ENCODE measurements at regions not wholly inside any gene's neighbourhood (a gene's known extent, or its start where the extent isn't known, plus 50 kb on each side); places are given as distances from the start of the nearest gene placed in this dataset.

DNA sequence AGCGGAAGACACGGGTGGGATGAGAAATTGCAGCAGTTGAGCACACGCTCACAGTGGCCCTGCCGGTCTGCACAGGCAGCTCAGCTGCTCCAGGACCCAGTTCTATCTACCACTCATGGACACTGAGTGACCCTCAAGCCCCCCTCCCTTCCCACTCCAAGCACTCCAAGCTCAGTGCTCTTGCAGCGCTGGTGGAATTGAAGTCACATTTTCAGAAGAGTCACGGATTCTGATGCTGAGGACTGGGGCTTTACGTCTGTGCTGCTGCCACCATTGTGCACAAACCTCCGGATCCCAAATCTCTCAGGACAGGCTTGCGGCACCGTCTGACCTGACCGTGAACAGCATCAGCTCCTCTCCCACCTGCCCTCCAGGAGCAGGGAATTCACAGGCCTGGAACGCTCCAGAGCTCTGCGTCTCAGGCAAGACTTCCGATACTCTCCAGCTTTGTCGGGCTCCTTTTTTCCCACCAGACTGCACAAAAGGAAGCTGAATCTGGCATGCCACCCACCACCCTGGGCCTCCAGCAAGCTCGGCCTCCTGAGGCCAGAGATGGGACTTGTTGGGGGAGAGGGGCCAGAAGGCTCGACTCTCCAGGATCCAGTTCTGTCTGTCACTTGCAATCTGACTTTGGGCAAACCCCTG is 213.1 kb upstream of the RTL1 start:
- ATAC-seq (ENCODE audit: low read depth in 2 of 2) = no peak
- peaks cover 8 to 19% of the 10 kb centered on the region in 2 donors for H3K36me3 Mint-ChIP-seq
- H3K27ac Mint-ChIP-seq = no peak overlapping the region
- H3K4me3 Mint-ChIP-seq = no peak overlapping the region
- peaks cover 41 to 46% (median 46%) of the 10 kb centered on the region in 3 donors for H3K4me1 Mint-ChIP-seq
- peaks cover 0 to 8% (median 0%) of the 10 kb centered on the region in 7 donors for H3K9me3 Mint-ChIP-seq
- DNase-seq = no peak
- no peaks in the 10 kb centered on the region for H3K27me3 Mint-ChIP-seq

DNA sequence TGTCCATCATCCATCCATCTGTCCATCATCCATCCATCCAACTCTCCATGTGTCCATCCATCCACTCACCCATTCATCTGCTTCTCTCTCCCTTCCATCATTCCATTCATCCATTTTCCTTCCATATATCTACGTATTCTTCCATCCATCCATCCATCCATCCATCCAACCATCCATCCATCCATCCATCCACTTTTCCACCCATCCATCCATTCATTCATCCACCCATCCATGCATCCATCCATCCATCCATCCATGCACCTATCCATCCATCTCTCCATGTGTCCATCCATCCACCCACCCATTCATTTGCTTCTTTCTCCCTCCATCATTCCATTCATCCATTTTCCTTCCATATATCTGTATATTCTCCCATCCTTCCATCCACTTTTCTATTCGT is 214.0 kb upstream of the RTL1 start:
- no peaks in the 10 kb centered on the region for H3K27me3 Mint-ChIP-seq
- DNase-seq = no peak
- no peak for ATAC-seq (ENCODE audit: low read depth in 2 of 2)
- peak overlapping the region in 2 of 6 donors; percentile 6 to 39 for H3K27ac Mint-ChIP-seq
- peaks cover 41 to 53% (median 49%) of the 10 kb centered on the region in 3 donors for H3K4me1 Mint-ChIP-seq
- H3K4me3 Mint-ChIP-seq = peak overlapping the region in 2 of 8 donors; percentile 5 to 21
- peaks cover 0 to 8% (median 0%) of the 10 kb centered on the region in 7 donors for H3K9me3 Mint-ChIP-seq
- H3K36me3 Mint-ChIP-seq = peaks cover 8 to 19% of the 10 kb centered on the region in 2 donors

DNA sequence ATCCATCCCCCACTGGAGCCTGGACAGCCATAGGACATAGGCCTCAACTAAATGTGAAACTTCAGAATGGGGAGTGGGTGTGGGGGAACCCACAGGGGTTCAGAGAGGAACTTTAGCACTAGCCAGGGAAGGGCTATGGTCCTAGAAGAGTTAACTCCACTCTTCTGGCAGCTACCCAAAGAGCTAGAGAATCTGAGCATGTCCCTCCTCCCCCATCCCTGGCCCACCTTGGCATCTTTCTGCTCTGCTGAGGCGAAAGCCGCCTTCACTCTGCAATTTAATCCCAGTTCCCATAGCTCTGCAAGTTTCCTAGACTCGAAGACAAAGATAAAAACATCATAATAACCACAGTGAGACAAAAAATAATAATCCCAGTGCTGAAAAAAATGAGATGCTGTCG is 214.7 kb upstream of the RTL1 start:
- Mint-ChIP-seq H3K27ac (peak overlapping the region in 4 of 6 donors; percentile 6 to 85 (median 13)), H3K36me3 (peaks cover 8 to 19% of the 10 kb centered on the region in 2 donors), H3K27me3 (no peaks in the 10 kb centered on the region), H3K4me3 (peak overlapping the region in 5 of 8 donors; percentile 13 to 53 (median 21)), H3K4me1 (peaks cover 41 to 54% (median 49%) of the 10 kb centered on the region in 3 donors), H3K9me3 (peaks cover 0 to 8% (median 0%) of the 10 kb centered on the region in 7 donors)
- no peak for ATAC-seq (ENCODE audit: low read depth in 2 of 2)
- DNase-seq = no peak

DNA sequence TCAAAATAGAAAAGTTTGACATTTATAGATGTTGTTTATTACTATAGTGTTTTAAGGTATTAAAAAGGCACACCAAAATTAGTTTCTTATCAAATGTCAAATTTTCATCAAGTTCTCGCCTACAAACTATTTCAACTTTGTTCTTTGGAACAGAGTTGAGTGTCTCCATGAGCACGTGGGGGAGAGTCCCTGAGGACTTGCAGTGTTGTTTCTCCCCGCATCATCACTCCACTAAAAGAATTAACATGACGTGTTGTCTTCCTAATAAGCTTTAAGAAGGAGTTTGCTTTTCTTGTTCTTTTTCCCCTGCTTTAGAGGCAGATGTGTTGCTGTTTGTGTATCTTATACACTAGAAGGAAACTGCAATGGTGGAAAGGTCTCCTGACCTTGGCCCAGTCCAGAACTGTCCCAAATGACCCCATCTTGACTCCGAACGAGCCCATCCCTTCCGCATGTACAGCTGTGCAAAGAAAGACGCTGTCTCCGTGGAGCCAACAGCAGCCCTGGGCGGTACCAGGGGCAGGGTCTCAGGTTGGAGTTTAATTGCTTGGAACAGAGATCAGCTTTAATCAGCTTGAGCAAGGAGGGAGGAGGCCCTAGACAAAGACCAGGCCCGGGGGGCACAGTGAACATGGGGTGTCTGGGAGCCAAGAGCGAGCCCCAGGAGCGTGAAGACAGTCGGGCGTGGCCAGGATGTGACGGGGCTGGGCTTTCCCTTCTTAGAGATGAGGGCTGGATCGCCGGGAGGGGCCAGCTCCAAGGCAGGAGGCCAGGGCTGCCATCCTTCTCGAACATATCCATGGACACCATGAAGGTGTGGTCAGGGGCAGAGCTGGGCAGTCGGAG is 215.4 kb upstream of the RTL1 start:
- peak overlapping the region in 4 of 6 donors; percentile 63 to 93 (median 78) for H3K27ac Mint-ChIP-seq
- H3K9me3 Mint-ChIP-seq = peaks cover 0 to 8% (median 0%) of the 10 kb centered on the region in 7 donors
- DNase-seq (no peak), ATAC-seq (ENCODE audit: low read depth in 2 of 2) (no peak)
- H3K4me3 Mint-ChIP-seq = peak overlapping the region; percentile 61 to 97 (median 84)
- peaks cover 8 to 19% of the 10 kb centered on the region in 2 donors for H3K36me3 Mint-ChIP-seq
- no peaks in the 10 kb centered on the region for H3K27me3 Mint-ChIP-seq
- H3K4me1 Mint-ChIP-seq = peaks cover 41 to 54% (median 49%) of the 10 kb centered on the region in 3 donors

DNA sequence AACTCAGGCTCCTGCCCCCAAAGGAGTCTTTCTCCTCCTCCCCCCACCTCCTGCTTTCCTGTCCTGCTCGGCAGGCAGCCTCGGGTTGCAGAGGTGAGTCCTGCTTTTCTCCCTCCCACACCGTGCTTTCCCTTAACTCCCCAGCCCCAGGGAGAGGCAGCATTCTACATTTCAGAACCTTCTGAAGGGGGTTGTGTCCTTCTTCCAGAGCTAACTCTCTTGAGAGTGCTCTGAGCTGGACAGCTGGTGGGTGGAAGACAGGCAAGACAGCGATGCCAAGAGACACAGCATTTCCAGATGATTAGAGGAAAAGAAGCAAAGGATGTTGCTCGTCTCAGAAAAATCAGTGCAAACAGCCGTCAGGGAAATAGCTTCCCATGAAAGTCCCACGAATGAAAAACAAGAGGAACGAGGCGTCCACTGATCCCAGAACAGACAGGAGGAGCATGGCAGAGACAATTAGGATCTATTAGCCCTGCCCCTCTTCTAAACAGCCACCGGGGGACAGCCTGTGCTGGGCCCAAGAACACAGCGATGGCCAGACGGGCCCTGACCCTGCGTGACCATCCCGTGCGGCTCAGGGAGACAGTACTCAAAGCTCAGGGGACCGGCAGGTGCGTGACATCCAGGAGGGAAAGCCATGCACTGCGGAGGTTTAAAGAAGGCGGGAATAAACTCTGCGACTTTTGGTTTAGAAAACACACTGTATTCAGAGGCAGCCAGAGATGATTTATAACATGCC is 216.5 kb upstream of the RTL1 start:
- Mint-ChIP-seq H3K36me3 (peaks cover 8 to 19% of the 10 kb centered on the region in 2 donors), H3K9me3 (peaks cover 0 to 8% (median 0%) of the 10 kb centered on the region in 7 donors), H3K27me3 (no peaks in the 10 kb centered on the region), H3K4me3 (peak overlapping the region; percentile 90 to 97 (median 96)), H3K4me1 (peaks cover 39 to 54% (median 49%) of the 10 kb centered on the region in 3 donors), H3K27ac (peak overlapping the region; percentile 92 to 99 (median 97))
- ATAC-seq (ENCODE audit: low read depth in 2 of 2) (no peak), DNase-seq (no peak)

DNA sequence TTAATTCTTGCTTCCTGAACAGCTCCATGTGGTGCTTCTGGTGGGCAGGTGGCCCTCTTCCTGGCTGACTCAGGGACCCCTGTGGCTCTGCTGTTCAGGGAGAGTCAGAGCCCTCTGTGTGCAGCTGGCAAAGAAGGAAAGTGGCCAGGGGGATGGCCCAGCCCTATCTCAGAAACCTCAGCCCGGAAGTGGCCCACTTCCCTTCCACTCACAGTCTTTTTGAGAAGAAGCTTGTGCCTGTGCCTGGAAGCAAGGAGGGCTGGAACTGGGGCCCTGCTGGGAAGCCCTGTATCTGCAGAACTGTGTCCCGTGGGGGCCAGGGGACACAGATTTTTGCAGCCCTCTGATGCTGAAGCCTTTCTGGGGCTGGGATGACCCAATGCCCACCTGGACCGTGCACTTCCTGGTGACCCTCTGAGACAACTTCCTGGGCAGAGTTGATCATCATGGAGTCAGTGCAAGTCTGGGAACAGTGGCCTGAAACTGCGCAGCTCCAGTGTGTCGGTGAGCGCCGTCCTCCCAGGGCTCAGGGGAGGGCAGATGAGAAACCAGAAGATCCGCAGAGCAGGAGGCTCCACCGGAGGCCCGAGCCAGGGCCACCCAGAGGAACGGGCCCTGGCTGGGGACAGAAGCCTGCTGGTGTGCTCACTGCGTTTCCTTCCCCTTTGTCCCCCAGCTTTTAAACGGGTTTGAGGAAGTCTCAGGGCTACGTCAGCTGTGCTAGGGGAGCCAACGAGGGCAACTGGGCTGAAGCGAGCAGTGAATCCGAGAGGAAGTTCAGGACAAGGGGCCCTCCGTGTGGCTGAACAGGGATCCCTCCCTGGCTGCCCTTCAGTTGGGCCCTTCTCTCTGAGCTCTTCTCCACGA is 217.4 kb upstream of the RTL1 start:
- Mint-ChIP-seq H3K36me3 (peaks cover 8 to 19% of the 10 kb centered on the region in 2 donors), H3K27ac (peak overlapping the region; percentile 92 to 99 (median 97)), H3K4me3 (peak overlapping the region; percentile 90 to 97 (median 96)), H3K27me3 (no peaks in the 10 kb centered on the region), H3K4me1 (peaks cover 35 to 54% (median 49%) of the 10 kb centered on the region in 3 donors), H3K9me3 (peaks cover 0 to 8% (median 0%) of the 10 kb centered on the region in 7 donors)
- ATAC-seq (ENCODE audit: low read depth in 2 of 2) = peak; percentile 92 to 94
- DNase-seq = peak; percentile 65

DNA sequence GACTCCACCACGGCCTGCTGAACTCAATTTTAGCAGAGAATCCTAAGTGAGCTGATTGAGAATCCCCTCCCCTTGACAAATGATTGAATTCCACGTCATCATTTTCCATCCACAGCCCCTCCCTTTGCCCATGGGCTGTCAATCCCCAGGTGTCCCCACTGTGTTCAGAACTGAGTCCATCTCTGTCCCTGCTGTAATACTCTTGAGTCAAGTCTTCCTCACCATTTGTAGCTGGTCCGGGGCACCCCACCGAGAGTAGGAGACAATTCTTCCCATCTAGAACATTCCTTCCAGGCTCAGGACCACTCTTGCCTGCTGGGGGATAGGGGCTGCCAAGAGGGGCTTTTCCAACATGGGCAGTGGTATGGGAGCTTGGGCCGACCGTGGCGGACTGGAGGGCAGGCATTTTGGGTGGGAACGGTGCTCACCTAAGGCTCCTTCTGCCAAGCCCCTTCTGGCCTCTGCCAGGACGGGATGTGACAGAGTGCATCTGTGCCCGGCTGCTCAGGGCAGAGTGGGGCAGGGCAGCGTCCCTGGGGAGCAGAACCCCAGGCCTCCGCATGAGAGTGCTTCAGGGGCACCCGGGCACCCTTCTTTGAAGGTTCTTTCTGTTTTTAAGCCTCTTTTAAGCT is 218.1 kb upstream of the RTL1 start:
- H3K4me3 Mint-ChIP-seq = peak overlapping the region; percentile 90 to 97 (median 96)
- H3K27ac Mint-ChIP-seq = peak overlapping the region; percentile 92 to 99 (median 97)
- no peaks in the 10 kb centered on the region for H3K27me3 Mint-ChIP-seq
- ATAC-seq (ENCODE audit: low read depth in 2 of 2) = no peak
- no peak for DNase-seq
- H3K4me1 Mint-ChIP-seq = peaks cover 35 to 54% (median 49%) of the 10 kb centered on the region in 3 donors
- peaks cover 0 to 8% (median 0%) of the 10 kb centered on the region in 7 donors for H3K9me3 Mint-ChIP-seq
- H3K36me3 Mint-ChIP-seq = peaks cover 8 to 19% of the 10 kb centered on the region in 2 donors

DNA sequence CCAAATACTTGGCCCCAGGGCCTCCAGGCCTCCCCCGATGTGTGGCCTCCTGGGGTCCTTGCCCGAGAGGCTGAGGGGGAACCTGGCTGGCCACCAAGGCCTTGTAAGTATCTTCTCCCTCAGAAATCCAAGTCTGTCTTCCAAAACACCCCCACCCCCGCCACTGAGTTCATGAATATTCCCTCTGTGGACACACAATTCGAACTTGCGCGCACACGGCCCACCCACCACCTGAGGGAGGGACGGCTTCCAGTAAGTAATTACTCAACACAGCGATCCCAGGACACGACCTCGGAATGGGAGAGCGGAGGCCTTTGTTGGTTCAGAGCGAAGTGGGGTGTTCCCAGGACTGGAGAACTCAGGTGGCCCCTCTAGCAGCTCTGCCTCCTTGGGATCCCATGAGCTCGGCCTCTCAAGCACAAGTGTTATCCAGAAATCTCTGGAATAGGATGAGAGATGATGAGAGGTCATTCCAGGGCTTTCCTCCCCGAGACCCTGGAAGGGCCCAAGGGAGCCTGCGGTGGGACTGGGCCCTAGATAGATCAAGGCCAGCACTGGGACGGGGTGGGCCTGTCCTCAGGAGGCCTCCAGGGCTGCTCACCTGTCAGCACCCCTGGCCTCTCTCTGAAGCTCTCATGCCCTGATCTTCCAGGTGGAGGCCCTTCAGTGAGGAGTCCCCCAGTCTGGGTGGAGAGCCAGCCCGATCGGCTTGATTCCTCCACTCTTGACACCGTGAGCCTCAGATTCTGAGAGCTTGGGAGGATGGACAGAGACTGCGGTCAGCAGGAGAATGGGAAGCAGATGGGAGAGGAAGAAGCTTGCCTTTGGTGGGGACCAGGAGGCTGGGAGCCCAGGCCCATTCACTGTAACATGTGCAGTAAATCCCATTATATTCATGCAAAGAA is 219.0 kb upstream of the RTL1 start:
- no peak for DNase-seq
- peaks cover 32 to 50% (median 47%) of the 10 kb centered on the region in 3 donors for H3K4me1 Mint-ChIP-seq
- peaks cover 0 to 7% (median 0%) of the 10 kb centered on the region in 7 donors for H3K9me3 Mint-ChIP-seq
- H3K36me3 Mint-ChIP-seq = peaks cover 8 to 14% of the 10 kb centered on the region in 2 donors
- peaks cover 0 to under 1% (median 0%) of the 10 kb centered on the region in 3 donors for H3K27me3 Mint-ChIP-seq
- peak overlapping the region in 5 of 6 donors; percentile 19 to 97 (median 70) for H3K27ac Mint-ChIP-seq
- no peak for ATAC-seq (ENCODE audit: low read depth in 2 of 2)
- H3K4me3 Mint-ChIP-seq = peak overlapping the region; percentile 9 to 97 (median 70)

DNA sequence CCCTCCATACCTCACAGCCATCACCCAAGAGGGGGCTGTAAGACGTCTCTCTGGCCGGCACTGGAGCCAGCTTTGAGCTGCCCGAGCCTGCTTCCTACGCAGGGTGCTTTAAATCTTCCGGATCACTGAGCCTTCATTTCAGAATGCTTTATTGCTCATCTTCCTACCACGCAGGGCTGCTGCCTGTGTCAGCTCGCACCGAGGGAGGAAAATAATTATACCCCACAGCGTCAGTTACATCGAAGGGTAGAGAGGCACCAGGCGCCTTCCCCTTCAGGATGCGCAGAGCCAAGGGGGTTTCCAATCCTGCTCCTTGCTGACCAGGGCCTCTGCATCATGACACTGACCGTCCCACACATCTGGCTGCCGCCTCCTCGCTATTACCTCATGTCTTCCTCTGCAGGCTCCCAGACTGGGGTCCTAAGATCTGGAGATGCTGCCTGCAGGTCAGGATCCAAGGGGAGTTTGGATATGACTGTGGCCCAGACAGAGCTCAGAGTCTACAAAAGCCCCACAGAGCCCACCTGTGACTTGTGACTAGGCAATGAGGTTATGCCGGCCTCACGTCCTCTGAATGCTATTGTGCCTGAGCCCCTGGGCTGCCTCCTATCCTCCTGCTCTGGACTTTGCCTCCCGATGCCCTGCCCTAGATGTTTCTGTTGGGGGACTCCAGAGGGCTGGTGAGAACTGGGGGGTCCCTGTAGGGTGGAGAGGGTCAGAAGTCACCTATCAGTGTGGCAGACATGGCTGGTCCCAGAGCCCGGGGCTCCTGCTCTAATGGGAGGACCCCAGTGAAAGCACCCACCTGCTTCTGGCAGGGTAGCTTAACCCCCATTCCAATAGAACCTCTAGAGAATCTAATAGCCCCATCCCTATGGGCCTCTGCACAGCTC is 220.3 kb upstream of the RTL1 start:
- Mint-ChIP-seq H3K27ac (peak overlapping the region in 4 of 6 donors; percentile 25 to 84 (median 57)), H3K4me3 (peak overlapping the region in 2 of 8 donors; percentile 42 to 50), H3K36me3 (peaks cover under 1 to 12% of the 10 kb centered on the region in 2 donors), H3K4me1 (peaks cover 23 to 36% (median 35%) of the 10 kb centered on the region in 3 donors), H3K27me3 (peaks cover 4 to 14% (median 9%) of the 10 kb centered on the region in 3 donors), H3K9me3 (peaks cover 0 to 9% (median 5%) of the 10 kb centered on the region in 7 donors)
- DNase-seq = no peak
- no peak for ATAC-seq (ENCODE audit: low read depth in 2 of 2)

DNA sequence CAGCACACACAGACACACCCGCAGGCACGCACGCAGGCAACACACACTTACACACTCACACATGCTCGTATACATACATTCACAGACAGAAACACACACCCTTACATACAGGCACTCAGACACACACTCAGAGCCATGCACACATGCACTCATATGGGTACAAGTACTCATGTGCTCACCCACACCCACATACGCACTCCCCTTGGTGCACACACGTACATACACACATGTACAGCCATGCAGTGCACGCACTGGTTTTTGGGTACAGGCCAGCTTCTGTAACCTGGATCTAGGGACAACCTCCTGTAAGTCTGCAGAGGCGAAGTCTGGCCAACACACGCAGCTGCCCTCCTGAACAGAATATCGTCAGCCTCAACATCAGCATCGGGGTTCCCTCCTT is 221.3 kb upstream of the RTL1 start:
- Mint-ChIP-seq H3K4me3 (peak overlapping the region in 1 of 8 donors; percentile 6), H3K9me3 (peaks cover 0 to 9% (median 5%) of the 10 kb centered on the region in 7 donors), H3K27me3 (peaks cover 13 to 24% (median 19%) of the 10 kb centered on the region in 3 donors), H3K27ac (peak overlapping the region in 2 of 6 donors; percentile 28 to 63), H3K4me1 (peaks cover 13 to 31% (median 25%) of the 10 kb centered on the region in 3 donors), H3K36me3 (peaks cover 0 to 7% of the 10 kb centered on the region in 2 donors)
- no peak for ATAC-seq (ENCODE audit: low read depth in 2 of 2)
- no peak for DNase-seq

Measured in naive B cell (primary cell).